GM19023 (cell line): ENCODE measurements at regions not wholly inside any gene's neighbourhood (a gene's known extent, or its start where the extent isn't known, plus 50 kb on each side); places are given as distances from the start of the nearest gene placed in this dataset.
"Not testable (repeated sequence)": the region's sequence is repeated elsewhere in the genome, so short reads cannot be mapped to it uniquely, and the experiment has no call there.

Experiments used
- ATAC-seq: cut with Tn5 transposase; IDR thresholded peaks from one replicate; pipeline ENCODE4 v1.9.1; 2021; ENCODE audit warnings: mild to moderate bottlenecking, moderate library complexity; ENCODE audit not compliant: unreplicated experiment

- ATAC-seq: no peak
Measured at GRCh38 chr6:16834242-16834641, 73.0 kb upstream of the ATXN1 start.

- ATAC-seq: no peak
Measured at GRCh38 chr6:16832721-16833120, 71.5 kb upstream of the ATXN1 start.

GRCh38 chr6:16832043-16832567 is 70.8 kb upstream of the ATXN1 start:
- no peak for ATAC-seq

GRCh38 chr6:16831136-16831535 is 69.9 kb upstream of the ATXN1 start:
- no peak for ATAC-seq

- no peak for ATAC-seq
Measured at GRCh38 chr6:16828058-16828457, 66.8 kb upstream of the ATXN1 start.

- no peak for ATAC-seq
Measured at GRCh38 chr6:16827627-16828026, 66.4 kb upstream of the ATXN1 start.

GRCh38 chr6:16825784-16826183 is 64.5 kb upstream of the ATXN1 start:
- no peak for ATAC-seq

GRCh38 chr6:16824845-16825685 is 63.8 kb upstream of the ATXN1 start:
- ATAC-seq: no peak

GRCh38 chr6:16823718-16824352 is 62.6 kb upstream of the ATXN1 start:
- ATAC-seq: no peak

GRCh38 chr6:16822975-16823717 is 61.9 kb upstream of the ATXN1 start:
- ATAC-seq: no peak

GRCh38 chr6:16822529-16822928 is 61.3 kb upstream of the ATXN1 start:
- no peak for ATAC-seq

- ATAC-seq: no peak
Measured at GRCh38 chr6:16821834-16822264, 60.6 kb upstream of the ATXN1 start.

- ATAC-seq: not testable (repeated sequence)
Measured at GRCh38 chr6:16820262-16820661, 59.0 kb upstream of the ATXN1 start.

- ATAC-seq: no peak
Measured at GRCh38 chr6:16819752-16820151, 58.5 kb upstream of the ATXN1 start.

- ATAC-seq: no peak
Measured at GRCh38 chr6:16818992-16819626, 57.8 kb upstream of the ATXN1 start.

- ATAC-seq: no peak
Measured at GRCh38 chr6:16817594-16817993, 56.3 kb upstream of the ATXN1 start.

GRCh38 chr6:16816891-16817290 is 55.6 kb upstream of the ATXN1 start:
- no peak for ATAC-seq

GRCh38 chr6:16812993-16813392 is 51.7 kb upstream of the ATXN1 start:
- ATAC-seq: no peak

GRCh38 chr6:16811277-16811979 is 50.2 kb upstream of the ATXN1 start:
- ATAC-seq: no peak
